ENCODE measurements at regions not wholly inside any gene's neighbourhood (a gene's known extent, or its start where the extent isn't known, plus 50 kb on each side); places are given as distances from the start of the nearest gene placed in this dataset.

DNA sequence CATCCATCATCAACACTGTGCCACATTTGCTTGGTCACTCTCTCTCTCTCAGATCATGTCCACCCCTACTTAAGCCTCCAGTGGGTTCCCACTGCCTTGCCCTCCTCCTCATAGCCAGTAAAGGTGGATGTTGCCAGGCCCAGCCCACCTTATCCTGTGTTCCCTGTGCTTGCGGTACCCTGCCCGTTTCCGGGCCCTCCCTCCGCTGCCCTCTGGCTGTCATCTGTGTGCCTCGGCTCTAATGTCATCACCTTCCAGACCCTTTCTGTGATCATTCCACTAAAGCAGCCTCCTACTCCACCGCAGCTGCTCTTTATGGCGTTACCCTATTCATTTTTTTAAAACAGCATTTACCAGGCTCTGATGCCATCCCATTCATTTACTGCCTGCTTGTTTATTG is 305.7 kb upstream of the SKOR2 start:
- CTCF ChIA-PET (ENCODE audit: low intra/inter-chr PET ratio, low total read pairs), result no interaction called here
- 24% methylated on average over 7 of the region's 7 CpGs for WGBS (ENCODE audit: low lambda C conversion rate)
- BruUV-seq (replicated peaks), result no TSS peak
- TF ChIP-seq IRF1 (CRISPR knock-in tag; IDR thresholded peaks at IDR 0.05; ENCODE audit: low read depth) (no peak), HOXA7 (CRISPR knock-in tag; IDR thresholded peaks at IDR 0.05) (no peak), ZNF234 (CRISPR knock-in tag; conservative IDR thresholded peaks at IDR 0.05) (no peak), TOPORS (CRISPR knock-in tag; IDR thresholded peaks at IDR 0.05) (no peak), ZNF275 (CRISPR knock-in tag; IDR thresholded peaks at IDR 0.05; ENCODE audit: borderline replicate concordance) (no peak), ZBTB38 (CRISPR knock-in tag; IDR thresholded peaks at IDR 0.05) (no peak), SRSF4 (IDR thresholded peaks at IDR 0.05; ENCODE audit: low read depth, low read length, poor library complexity, severe bottlenecking) (no peak), TEF (CRISPR knock-in tag; IDR thresholded peaks at IDR 0.05) (no peak), NFE2L2 (IDR thresholded peaks at IDR 0.05; ENCODE audit: low read length) (no peak), ZBTB3 (CRISPR knock-in tag; IDR thresholded peaks at IDR 0.05; ENCODE audit: borderline replicate concordance, low read depth) (no peak), EZH2 (conservative IDR thresholded peaks at IDR 0.05; ENCODE audit: low read depth, low read length) (no peak), PAWR (CRISPR knock-in tag; IDR thresholded peaks at IDR 0.05; ENCODE audit: borderline replicate concordance) (no peak), ZBTB34 (CRISPR knock-in tag; IDR thresholded peaks at IDR 0.05) (no peak), CREB1 (IDR thresholded peaks at IDR 0.05) (no peak), CREB1 (CRISPR knock-in tag; IDR thresholded peaks at IDR 0.05) (no peak)
- TF ChIP-seq, protein P1, sequence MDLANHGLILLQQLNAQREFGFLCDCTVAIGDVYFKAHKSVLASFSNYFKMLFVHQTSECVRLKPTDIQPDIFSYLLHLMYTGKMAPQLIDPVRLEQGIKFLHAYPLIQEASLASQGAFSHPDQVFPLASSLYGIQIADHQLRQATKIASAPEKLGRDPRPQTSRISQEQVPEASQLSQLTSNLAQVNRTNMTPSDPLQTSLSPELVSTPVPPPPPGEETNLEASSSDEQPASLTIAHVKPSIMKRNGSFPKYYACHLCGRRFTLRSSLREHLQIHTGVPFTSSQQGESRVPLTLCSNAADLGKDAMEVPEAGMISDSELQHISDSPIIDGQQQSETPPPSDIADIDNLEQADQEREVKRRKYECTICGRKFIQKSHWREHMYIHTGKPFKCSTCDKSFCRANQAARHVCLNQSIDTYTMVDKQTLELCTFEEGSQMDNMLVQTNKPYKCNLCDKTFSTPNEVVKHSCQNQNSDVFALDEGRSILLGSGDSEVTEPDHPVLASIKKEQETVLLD (CRISPR knock-in tag; IDR thresholded peaks at IDR 0.05; ENCODE audit: low read depth), result no peak
- TF ChIP-seq, protein P2, sequence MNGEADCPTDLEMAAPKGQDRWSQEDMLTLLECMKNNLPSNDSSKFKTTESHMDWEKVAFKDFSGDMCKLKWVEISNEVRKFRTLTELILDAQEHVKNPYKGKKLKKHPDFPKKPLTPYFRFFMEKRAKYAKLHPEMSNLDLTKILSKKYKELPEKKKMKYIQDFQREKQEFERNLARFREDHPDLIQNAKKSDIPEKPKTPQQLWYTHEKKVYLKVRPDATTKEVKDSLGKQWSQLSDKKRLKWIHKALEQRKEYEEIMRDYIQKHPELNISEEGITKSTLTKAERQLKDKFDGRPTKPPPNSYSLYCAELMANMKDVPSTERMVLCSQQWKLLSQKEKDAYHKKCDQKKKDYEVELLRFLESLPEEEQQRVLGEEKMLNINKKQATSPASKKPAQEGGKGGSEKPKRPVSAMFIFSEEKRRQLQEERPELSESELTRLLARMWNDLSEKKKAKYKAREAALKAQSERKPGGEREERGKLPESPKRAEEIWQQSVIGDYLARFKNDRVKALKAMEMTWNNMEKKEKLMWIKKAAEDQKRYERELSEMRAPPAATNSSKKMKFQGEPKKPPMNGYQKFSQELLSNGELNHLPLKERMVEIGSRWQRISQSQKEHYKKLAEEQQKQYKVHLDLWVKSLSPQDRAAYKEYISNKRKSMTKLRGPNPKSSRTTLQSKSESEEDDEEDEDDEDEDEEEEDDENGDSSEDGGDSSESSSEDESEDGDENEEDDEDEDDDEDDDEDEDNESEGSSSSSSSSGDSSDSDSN (CRISPR knock-in tag; IDR thresholded peaks at IDR 0.05), result no peak
- TF ChIP-seq, protein P3, sequence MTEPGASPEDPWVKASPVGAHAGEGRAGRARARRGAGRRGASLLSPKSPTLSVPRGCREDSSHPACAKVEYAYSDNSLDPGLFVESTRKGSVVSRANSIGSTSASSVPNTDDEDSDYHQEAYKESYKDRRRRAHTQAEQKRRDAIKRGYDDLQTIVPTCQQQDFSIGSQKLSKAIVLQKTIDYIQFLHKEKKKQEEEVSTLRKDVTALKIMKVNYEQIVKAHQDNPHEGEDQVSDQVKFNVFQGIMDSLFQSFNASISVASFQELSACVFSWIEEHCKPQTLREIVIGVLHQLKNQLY (CRISPR knock-in tag; IDR thresholded peaks at IDR 0.05), result no peak

More for the DNA sequence above, 305.7 kb upstream of the SKOR2 start:
- Histone ChIP-seq H3K4me3 (replicated peaks in 1 of 3; ENCODE audit: insufficient read depth in 1 of 3, low read depth in 2 of 3, low read length in 3 of 3) (no peak overlapping the region), H2AFZ (ENCODE audit: low read length) (no peak overlapping the region), H3K9ac (ENCODE audit: insufficient read depth, low read depth, low read length) (no peak overlapping the region), H3K36me3 (replicated peaks in 1 of 2; ENCODE audit: control insufficient read depth in 1 of 2, insufficient read depth in 2 of 2, low read length in 2 of 2) (no peaks in the 10 kb centered on the region), H4K20me1 (ENCODE audit: insufficient read depth, low read length) (no peaks in the 10 kb centered on the region), H3K4me2 (ENCODE audit: low read depth, low read length) (no peak overlapping the region), H3K27me3 (ENCODE audit: control insufficient read depth in 1 of 2, insufficient read depth in 2 of 2, low read length in 2 of 2) (peaks cover 2 to 37% of the 10 kb centered on the region in 2 experiments), H3K4me1 (ENCODE audit: insufficient read depth, low read length) (no peaks in the 10 kb centered on the region), H3K27ac (ENCODE audit: extremely low read length, insufficient read depth, low read length) (no peak overlapping the region), H3K9me3 (ENCODE audit: low read length) (no peaks in the 10 kb centered on the region), H3K79me2 (ENCODE audit: insufficient read depth, low read length) (no peaks in the 10 kb centered on the region)
- no peak for FAIRE-seq
- POLR2A ChIA-PET, result no interaction called here
- DNase-seq (ENCODE audit: low spot score), result no peak
- intact Hi-C loops (cut with micrococcal nuclease; ENCODE audit: unreplicated experiment), result no loop called here
- in situ Hi-C loops (cut with HindIII; ENCODE audit: extremely low pct_ligation_motif_present, low pct_unique_long_range_greater_than_20kb), result no loop called here
- no peak for ATAC-seq
